ENCODE measurements at regions not wholly inside any gene's neighbourhood (a gene's known extent, or its start where the extent isn't known, plus 50 kb on each side); places are given as distances from the start of the nearest gene placed in this dataset.

GRCh38 chr14:101665478-101666078 is 95.9 kb upstream of the PPP2R5C start:
- TF ChIP-seq RAD21 (IDR thresholded peaks at IDR 0.05 in 1 of 2, conservative IDR thresholded peaks at IDR 0.05 in 1 of 2; ENCODE audit: low read depth in 2 of 2, low read length in 2 of 2) (peak; percentile 88 to 93), CTCF (IDR thresholded peaks at IDR 0.05; ENCODE audit: control extremely low read depth in 1 of 3, insufficient read depth in 1 of 3, low read depth in 1 of 3, low read length in 3 of 3) (peak; percentile 44 to 77 (median 74)), POLR2A (IDR thresholded peaks at IDR 0.05; ENCODE audit: control extremely low read depth in 1 of 2, low read depth in 2 of 2, low read length in 2 of 2) (no peak), RXRA (IDR thresholded peaks at IDR 0.05; ENCODE audit: insufficient read depth, low read depth, low read length) (no peak), TAF1 (IDR thresholded peaks at IDR 0.05; ENCODE audit: low read depth, low read length) (no peak), GTF2F1 (IDR thresholded peaks at IDR 0.05; ENCODE audit: borderline replicate concordance, low read depth, low read length) (no peak), EZH2 (IDR thresholded peaks at IDR 0.05; ENCODE audit: low read depth, low read length, severe bottlenecking) (no peak), NANOG (IDR thresholded peaks at IDR 0.05; ENCODE audit: insufficient read depth, low read depth, low read length, poor library complexity, severe bottlenecking) (no peak), HDAC2 (IDR thresholded peaks at IDR 0.05; ENCODE audit: borderline replicate concordance in 1 of 2, low read depth in 2 of 2, low read length in 2 of 2) (no peak), JUN (IDR thresholded peaks at IDR 0.05; ENCODE audit: low read depth, low read length) (no peak)
